ENCODE measurements at regions not wholly inside any gene's neighbourhood (a gene's known extent, or its start where the extent isn't known, plus 50 kb on each side); places are given as distances from the start of the nearest gene placed in this dataset.

DNA sequence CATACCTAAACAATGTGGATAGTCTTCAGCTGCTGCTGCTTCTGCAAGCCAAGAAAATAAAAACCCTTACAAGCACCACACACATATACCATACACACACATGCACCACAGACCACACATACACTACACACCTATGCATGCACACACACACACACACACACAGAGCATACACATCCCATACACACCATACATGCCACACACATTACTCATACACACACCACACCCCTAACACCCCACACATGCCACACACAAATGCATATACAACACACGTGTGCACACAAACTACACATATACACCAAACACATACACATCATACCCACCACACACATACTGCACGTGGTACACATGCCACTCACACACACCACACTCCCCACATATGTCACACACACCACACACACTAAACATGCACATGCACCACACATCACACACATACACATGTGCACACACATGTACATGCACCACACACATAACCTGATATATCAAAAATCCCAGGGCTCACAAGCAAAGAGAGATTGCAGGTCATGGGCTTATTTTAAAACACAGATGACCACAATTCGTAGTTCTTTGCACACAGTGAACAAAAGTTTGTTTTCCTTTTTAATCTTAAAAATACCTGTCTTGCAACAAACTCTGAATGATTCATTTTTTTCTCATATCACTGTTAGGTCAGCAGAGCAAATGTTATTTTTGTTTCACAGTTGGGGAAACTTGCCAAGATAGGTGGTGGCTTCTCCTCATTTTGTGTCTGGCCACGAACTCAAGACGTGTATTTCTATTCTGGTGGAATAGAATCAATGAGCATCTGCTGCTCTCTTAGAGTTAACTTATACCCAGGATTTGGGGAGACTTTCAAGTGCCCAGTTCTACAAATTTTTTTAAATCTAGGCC lies 456.6 kb downstream of the FGF9 start:
- DNase-seq (ENCODE audit: low read depth in 3 of 3) = no peak

GRCh38 chr13:22128441-22129408 lies 457.9 kb downstream of the FGF9 start:
- no peak for DNase-seq (ENCODE audit: low read depth in 3 of 3)

DNA sequence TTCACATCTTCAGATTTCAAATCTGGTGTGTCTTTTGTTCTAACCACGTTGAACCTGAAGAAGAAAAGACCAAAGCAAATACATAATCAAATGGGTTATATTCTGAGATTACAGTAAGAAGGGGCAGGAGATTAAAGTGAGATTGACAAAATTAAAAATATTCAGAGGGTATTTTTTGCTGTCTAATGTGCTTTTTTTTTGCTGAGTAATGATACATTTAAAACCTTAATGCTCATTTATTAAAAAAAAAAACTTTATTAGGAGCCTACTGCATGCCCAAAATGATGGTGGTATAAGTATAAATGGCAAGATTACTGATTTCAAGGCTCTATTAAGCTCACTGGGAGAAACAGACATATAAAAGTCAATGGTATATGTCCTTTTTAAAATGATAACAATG lies 459.4 kb downstream of the FGF9 start:
- DNase-seq (ENCODE audit: low read depth in 3 of 3) = no peak

- no peak for DNase-seq (ENCODE audit: low read depth in 3 of 3)
Measured at GRCh38 chr13:22134261-22134660, 463.4 kb downstream of the FGF9 start.

DNA sequence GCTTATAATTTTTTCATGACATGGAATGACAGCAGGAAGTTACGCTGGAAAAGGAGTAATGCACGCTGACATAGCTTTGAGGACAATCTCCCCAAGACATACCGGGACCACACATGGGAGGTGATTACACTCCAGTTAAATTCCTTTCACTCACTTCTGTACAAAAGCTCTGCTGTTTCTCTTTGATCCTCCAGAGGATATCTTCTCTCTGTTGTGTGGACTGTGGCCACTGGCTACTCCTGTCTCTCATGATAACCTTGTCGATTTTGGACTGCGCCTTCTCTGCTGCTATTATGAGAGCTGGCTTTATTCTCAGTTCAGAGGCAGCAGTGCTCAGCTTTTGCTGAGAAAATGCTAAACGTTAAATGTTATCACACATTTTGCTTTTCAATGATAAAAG lies 464.6 kb downstream of the FGF9 start:
- no peak for DNase-seq (ENCODE audit: low read depth in 3 of 3)

DNA sequence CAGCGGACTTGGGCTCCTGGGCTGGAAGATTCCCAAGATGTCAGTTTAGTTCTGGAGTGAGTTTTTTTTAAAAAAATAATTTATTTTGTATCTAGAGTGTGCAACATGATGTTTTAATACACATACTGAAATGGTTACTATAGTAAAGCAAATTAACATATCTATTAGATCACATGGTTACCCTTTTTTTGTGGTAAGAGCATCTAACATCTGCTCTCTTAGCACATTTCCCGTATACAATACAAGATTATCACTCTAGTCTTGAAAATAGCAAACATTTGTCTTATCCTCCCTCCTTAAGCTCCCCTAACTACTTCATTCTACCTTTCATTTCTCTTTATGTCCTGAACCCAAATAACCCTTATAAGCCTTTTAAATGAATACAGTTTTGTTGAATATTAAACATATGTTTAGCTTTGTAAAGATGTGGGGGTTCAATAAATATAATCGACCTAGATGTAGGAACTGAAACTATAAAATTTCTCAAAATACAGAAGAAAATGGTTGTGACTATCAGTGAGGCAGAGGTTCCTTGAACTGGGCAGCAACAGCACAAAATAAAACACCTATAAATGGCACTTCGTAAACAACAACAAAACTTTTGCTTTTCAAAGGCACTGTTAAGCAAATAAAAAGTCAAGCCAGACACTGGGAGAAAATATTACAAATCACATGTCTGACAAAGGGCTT lies 466.6 kb downstream of the FGF9 start:
- DNase-seq (ENCODE audit: low read depth in 3 of 3) = no peak

DNA sequence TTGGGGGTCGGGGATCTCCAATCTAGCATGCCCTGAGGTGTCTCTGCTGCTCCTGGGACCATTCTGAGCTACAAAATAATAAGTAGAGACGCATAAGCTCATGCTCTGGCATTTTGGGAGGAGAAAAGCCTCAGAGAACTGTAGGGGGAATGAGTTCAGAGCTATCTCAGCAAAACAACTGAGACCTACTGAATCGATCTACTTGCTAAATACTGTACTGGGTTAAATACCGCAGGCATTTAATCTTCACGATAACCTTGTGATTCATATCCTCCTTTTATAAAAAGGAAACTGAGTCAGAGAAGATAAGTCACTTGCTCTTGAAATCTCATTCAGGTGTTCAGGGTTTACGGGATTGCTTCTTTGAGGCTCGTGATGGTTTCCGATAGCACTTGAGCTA lies 468.1 kb downstream of the FGF9 start:
- no peak for DNase-seq (ENCODE audit: low read depth in 3 of 3)

- DNase-seq (ENCODE audit: low read depth in 3 of 3) = no peak
Measured at GRCh38 chr13:22141716-22142115, 470.8 kb downstream of the FGF9 start.

- DNase-seq (ENCODE audit: low read depth in 3 of 3) = no peak
Measured at GRCh38 chr13:22143671-22144070, 472.8 kb downstream of the FGF9 start.

- no peak for DNase-seq (ENCODE audit: low read depth in 3 of 3)
Measured at GRCh38 chr13:22144806-22145205, 473.9 kb downstream of the FGF9 start.

- DNase-seq (ENCODE audit: low read depth in 3 of 3) = no peak
Measured at GRCh38 chr13:22148187-22148586, 477.3 kb downstream of the FGF9 start.

GRCh38 chr13:22152751-22153150 lies 481.9 kb downstream of the FGF9 start:
- DNase-seq (ENCODE audit: low read depth in 3 of 3) = no peak

DNA sequence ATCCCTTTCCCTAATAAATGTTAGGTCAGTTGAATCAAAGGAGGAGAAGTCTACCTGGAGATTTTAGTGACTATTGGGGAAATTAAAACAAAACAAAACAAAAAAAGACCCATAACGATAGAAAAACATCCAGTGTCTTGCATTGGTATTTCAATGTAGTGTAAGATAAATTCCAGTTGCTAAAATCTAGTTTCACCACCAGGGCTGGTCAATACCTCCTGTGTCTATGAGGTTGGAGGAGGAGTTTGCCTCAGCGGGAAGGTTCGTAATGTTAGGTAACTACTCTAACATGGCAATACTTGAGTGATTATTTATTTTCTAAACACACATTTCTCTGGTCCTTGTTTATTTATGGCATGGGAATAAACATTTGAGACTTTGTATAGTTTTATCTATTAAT lies 483.2 kb downstream of the FGF9 start:
- DNase-seq (ENCODE audit: low read depth in 3 of 3) = no peak

- DNase-seq (ENCODE audit: low read depth in 3 of 3) = no peak
Measured at GRCh38 chr13:22161871-22162270, 491.0 kb downstream of the FGF9 start.

DNA sequence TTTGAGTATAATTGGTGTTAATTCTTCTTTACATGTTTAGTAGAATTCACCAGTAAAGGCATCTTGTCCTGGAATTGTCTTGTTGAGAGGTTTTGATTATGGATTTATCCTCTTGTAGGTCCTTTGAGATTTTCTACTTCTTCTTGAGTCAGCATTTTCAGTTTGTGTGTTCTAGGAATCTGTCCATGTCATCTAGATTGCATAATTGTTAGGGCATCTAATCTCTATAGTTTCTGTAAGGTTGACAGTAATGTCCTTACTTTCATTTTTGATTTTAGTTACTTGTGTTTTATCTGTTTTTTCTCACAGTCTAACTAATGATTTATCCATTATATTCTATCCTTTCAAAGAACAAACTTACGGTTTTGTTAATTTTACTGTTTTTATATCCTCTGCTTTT lies 492.0 kb downstream of the FGF9 start:
- DNase-seq (ENCODE audit: low read depth in 3 of 3) = no peak

- DNase-seq (ENCODE audit: low read depth in 3 of 3) = no peak
Measured at GRCh38 chr13:22168437-22169190, 497.7 kb downstream of the FGF9 start.

GRCh38 chr13:22169473-22169872 lies 498.6 kb downstream of the FGF9 start:
- no peak for DNase-seq (ENCODE audit: low read depth in 3 of 3)

- no peak for DNase-seq (ENCODE audit: low read depth in 3 of 3)
Measured at GRCh38 chr13:22173610-22174009, 502.7 kb downstream of the FGF9 start.

- DNase-seq (ENCODE audit: low read depth in 3 of 3) = no peak
Measured at GRCh38 chr13:22175241-22175640, 504.4 kb downstream of the FGF9 start.

- DNase-seq (ENCODE audit: low read depth in 3 of 3) = no peak
Measured at GRCh38 chr13:22175815-22176214, 504.9 kb downstream of the FGF9 start.

DNA sequence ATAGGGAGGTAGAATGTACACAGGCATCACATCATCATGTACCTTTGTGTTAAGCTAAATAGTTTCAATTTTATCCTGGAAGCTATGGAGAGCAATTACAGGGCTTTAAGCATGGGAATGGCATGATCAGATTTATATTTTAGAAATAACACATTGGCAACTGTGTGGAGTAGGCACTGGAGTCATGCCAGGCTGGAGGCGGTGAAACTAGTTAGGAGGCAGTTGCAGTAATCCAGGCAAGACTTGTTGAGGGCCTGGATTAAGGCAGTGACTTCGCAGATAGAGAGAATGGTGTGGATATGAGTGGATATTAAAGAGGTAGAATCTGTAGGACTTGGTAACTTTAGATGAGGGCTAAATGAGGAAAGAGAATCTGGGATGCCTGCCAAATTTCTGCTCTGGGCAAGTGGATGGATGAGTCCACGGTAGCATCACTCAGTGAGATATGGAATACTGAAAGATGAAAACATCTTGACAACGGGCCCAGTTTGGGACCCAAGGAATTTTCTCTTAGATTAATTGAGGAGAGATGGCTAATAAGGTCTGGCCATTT lies 506.2 kb downstream of the FGF9 start:
- DNase-seq (ENCODE audit: low read depth in 3 of 3) = no peak

Data from stimulated activated CD4-positive, alpha-beta T cell treated with anti-CD3 and anti-CD28 coated beads, TNF-alpha, amount 100 ng/mL, for 48 hours (primary cell).